IMR-90 (cell line): ENCODE measurements at regions not wholly inside any gene's neighbourhood (a gene's known extent, or its start where the extent isn't known, plus 50 kb on each side); places are given as distances from the start of the nearest gene placed in this dataset.

Source experiments
- ATAC-seq: fragments of 200-7000 bp; cut with Tn5 transposase; 2 replicates; pipeline ENCODE4 v1.9.1; 2020; ENCODE audit warnings: low read depth, mild to moderate bottlenecking, moderate library complexity
- BruUV-seq: library from RNA; stranded (reverse); fragments of 400-500 nt; replicated peaks from 2 replicates; lab custom pipeline; 2021; lab: Mats Ljungman, UMichigan
- CTCF ChIA-PET: fragments of 300-600 bp; formaldehyde crosslinking; extraction: SDS; loops from one replicate; lab custom pipeline; 2021; ENCODE audit warnings: antibody characterized with exemption; lab: Yijun Ruan, JAX
- POLR2A ChIA-PET: fragments of 300-600 bp; sonication (Branson Sonifier 250); formaldehyde crosslinking; loops from one replicate; lab custom pipeline; 2022; ENCODE audit warnings: antibody characterized with exemption; ENCODE audit not compliant: unreplicated experiment; lab: Charles Lee
- DNase-seq: peaks from one replicate; pipeline ENCODE4 v3.0.0; 2013
- H2AFZ ChIP-seq: replicated peaks from 2 replicates; pipeline ENCODE3; 2013; ENCODE audit warnings: low read length, mild to moderate bottlenecking; ENCODE audit not compliant: poor library complexity
- H2AK5ac ChIP-seq: 2 replicates; pipeline ENCODE4 v1.6.1; 2013; ENCODE audit warnings: low read depth, low read length, inconsistent platforms
- H2AK9ac ChIP-seq: replicated peaks from 2 replicates; pipeline ENCODE3; 2013; ENCODE audit warnings: mild to moderate bottlenecking, low read depth, low read length, moderate library complexity; ENCODE audit not compliant: poor library complexity
- H2BK120ac ChIP-seq: 2 replicates; pipeline ENCODE4 v1.6.1; 2013; ENCODE audit warnings: low read depth, low read length, inconsistent platforms
- H2BK15ac ChIP-seq: 3 replicates; pipeline ENCODE4 v1.6.1; 2013; ENCODE audit warnings: low read depth, low read length, inconsistent platforms
- H2BK20ac ChIP-seq: 2 replicates; pipeline ENCODE4 v1.6.1; 2013; ENCODE audit warnings: low read depth, mild to moderate bottlenecking, inconsistent platforms, low read length, moderate library complexity
- H2BK5ac ChIP-seq: 2 replicates; pipeline ENCODE4 v1.6.1; 2013; ENCODE audit warnings: mild to moderate bottlenecking, low read depth, low read length, inconsistent platforms; ENCODE audit not compliant: poor library complexity, severe bottlenecking
- H3K14ac ChIP-seq: replicated peaks from 2 replicates; pipeline ENCODE4 v1.6.1; 2013; ENCODE audit warnings: low read depth, low read length, inconsistent platforms
- H3K18ac ChIP-seq: 2 replicates; pipeline ENCODE4 v1.6.1; 2013; ENCODE audit warnings: low read depth, low read length, control low read depth
- H3K23ac ChIP-seq: 2 replicates; pipeline ENCODE4 v1.6.1; 2013; ENCODE audit warnings: low read depth, low read length, inconsistent platforms
- H3K27ac ChIP-seq: 2 replicates; pipeline ENCODE4 v1.5.1; 2013; ENCODE audit warnings: mild to moderate bottlenecking, control low read depth, low read length; ENCODE audit not compliant: insufficient read depth
- H3K27me3 ChIP-seq: 2 replicates; pipeline ENCODE4 v1.6.1; 2013; ENCODE audit warnings: low read length; ENCODE audit not compliant: control insufficient read depth, insufficient read depth
- H3K36me3 ChIP-seq: 2 replicates; pipeline ENCODE4 v1.6.1; 2013; ENCODE audit warnings: low read length, mixed read lengths; ENCODE audit not compliant: control insufficient read depth, insufficient read depth
- H3K4ac ChIP-seq: 2 replicates; pipeline ENCODE4 v1.6.1; 2013; ENCODE audit warnings: low read depth, low read length, inconsistent platforms
- H3K4me1 ChIP-seq: 2 replicates; pipeline ENCODE4 v1.6.1; 2013; ENCODE audit warnings: low read length, mixed read lengths; ENCODE audit not compliant: control insufficient read depth, insufficient read depth
- H3K4me2 ChIP-seq: 2 replicates; pipeline ENCODE4 v1.6.1; 2013; ENCODE audit warnings: low read depth, mild to moderate bottlenecking, control low read depth, low read length, moderate library complexity
- H3K4me3 ChIP-seq: 2 replicates; pipeline ENCODE4 v1.5.1; 2013; ENCODE audit warnings: low read depth, mild to moderate bottlenecking, control low read depth, low read length, moderate library complexity; ENCODE audit not compliant: insufficient read depth
- H3K56ac ChIP-seq: 2 replicates; pipeline ENCODE4 v1.6.1; 2013; ENCODE audit warnings: low read length, inconsistent platforms; ENCODE audit not compliant: insufficient read depth; ENCODE audit errors: extremely low read depth
- H3K79me1 ChIP-seq, 2 experiments: 2 replicates each; pipeline ENCODE4 v1.6.1; 2013; ENCODE audit warnings: low read length in 2 of 2, inconsistent platforms in 1 of 2, low read depth in 1 of 2
- H3K9ac ChIP-seq: 2 replicates; pipeline ENCODE4 v1.6.1; 2013; ENCODE audit warnings: low read depth, low read length, control low read depth
- H3K9me1 ChIP-seq: 2 replicates; pipeline ENCODE4 v1.6.1; 2013; ENCODE audit warnings: low read length, inconsistent platforms; ENCODE audit not compliant: insufficient read depth
- H3K9me3 ChIP-seq: 2 replicates; pipeline ENCODE4 v1.6.1; 2013; ENCODE audit warnings: low read length; ENCODE audit not compliant: control insufficient read depth, insufficient read depth
- H4K20me1 ChIP-seq: 2 replicates; pipeline ENCODE4 v1.6.1; 2013; ENCODE audit warnings: low read length, inconsistent platforms; ENCODE audit not compliant: insufficient read depth
- H4K5ac ChIP-seq: 2 replicates; pipeline ENCODE4 v1.6.1; 2013; ENCODE audit warnings: mild to moderate bottlenecking, low read depth, low read length, control low read depth
- H4K8ac ChIP-seq, 2 experiments: 2 replicates each; pipeline ENCODE4 v1.6.1; 2013; ENCODE audit warnings: low read depth in 2 of 2, low read length in 2 of 2, control low read depth in 1 of 2, inconsistent platforms in 1 of 2
- H4K91ac ChIP-seq: 2 replicates; pipeline ENCODE4 v1.6.1; 2013; ENCODE audit warnings: low read depth, low read length, inconsistent platforms; ENCODE audit not compliant: insufficient read depth
- CEBPB ChIP-seq: IDR thresholded peaks from 2 replicates; pipeline ENCODE4 v1.6.1; 2012; ENCODE audit warnings: low read depth, low read length, improper control_type of control experiment
- FOS ChIP-seq: fragments of 150-350 bp; IDR thresholded peaks from 2 replicates; pipeline ENCODE4 v1.6.1; 2016; ENCODE audit warnings: low read depth, low read length
- MAFK ChIP-seq: IDR thresholded peaks from 2 replicates; pipeline ENCODE4 v1.6.1; 2012; ENCODE audit warnings: low read depth, low read length, improper control_type of control experiment
- POLR2A ChIP-seq: IDR thresholded peaks from 2 replicates; pipeline ENCODE4 v1.6.1; 2012; ENCODE audit warnings: mild to moderate bottlenecking, low read depth, low read length
- SMC3 ChIP-seq: fragments of 150-350 bp; IDR thresholded peaks from 2 replicates; pipeline ENCODE4 v1.6.1; 2016; ENCODE audit warnings: low read depth, mild to moderate bottlenecking, antibody characterized with exemption, low read length, moderate library complexity
- WGBS, 2 experiments: methylation state at CpG; one replicate each; pipeline versions ENCODE4 v1.1.5 to v1.1.7; 2013; ENCODE audit warnings: missing lambda C conversion rate in 2 of 2; ENCODE audit not compliant: insufficient read length in 1 of 2; ENCODE audit errors: extremely low coverage in 2 of 2; 5-methylcytosine and 5-hydroxymethylcytosine counted together
- dilution Hi-C: fragments of 300-500 bp; cut with HindIII; formaldehyde crosslinking; loops from one replicate; pipeline ENCODE4 v1.14.3; 2018; ENCODE audit warnings: low sequenced_read_pairs; ENCODE audit not compliant: unreplicated experiment
- in situ Hi-C: fragments of 300-500 bp; cut with MboI; formaldehyde crosslinking; loops from 3 replicates; pipeline ENCODE4 v1.14.3; 2019; ENCODE audit warnings: low sequenced_read_pairs, inconsistent platforms, mixed read lengths
- intact Hi-C: fragments of 100-400 bp; cut with micrococcal nuclease; formaldehyde crosslinking; loops from 2 replicates; pipeline ENCODE4 v1.10.0; 2022
- TF ChIP-seq, protein P1 (sequence below): fragments of 150-350 bp; IDR thresholded peaks from 2 replicates; pipeline ENCODE4 v1.6.1; 2017; ENCODE audit warnings: mild to moderate bottlenecking, antibody characterized with exemption, low read length, low read depth

DNA sequence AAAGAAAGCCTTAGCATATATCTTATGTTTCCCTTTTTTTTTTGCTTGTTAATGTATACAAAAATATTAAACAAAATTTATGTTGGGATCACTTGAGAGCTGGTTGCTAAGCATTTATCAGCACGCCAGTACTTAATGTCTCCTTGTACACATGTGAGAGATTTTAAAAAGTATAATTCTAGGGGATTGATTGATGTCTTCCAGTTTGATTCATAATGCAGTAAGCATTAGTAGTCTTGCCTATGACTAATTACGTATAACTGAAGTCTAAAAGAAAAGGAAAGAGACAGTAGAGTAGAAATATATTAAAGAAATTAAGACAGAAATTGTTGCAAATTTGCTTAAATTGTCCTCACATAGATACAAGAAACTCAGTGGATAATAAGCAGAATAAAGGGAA lies 1630.4 kb upstream of the B3GALT2 start:
- no peak overlapping the region for H3K23ac ChIP-seq
- no peak for TF ChIP-seq CEBPB
- no peak for TF ChIP-seq FOS
- no peak for TF ChIP-seq POLR2A
- TF ChIP-seq MAFK = no peak
- TF ChIP-seq, protein P1, sequence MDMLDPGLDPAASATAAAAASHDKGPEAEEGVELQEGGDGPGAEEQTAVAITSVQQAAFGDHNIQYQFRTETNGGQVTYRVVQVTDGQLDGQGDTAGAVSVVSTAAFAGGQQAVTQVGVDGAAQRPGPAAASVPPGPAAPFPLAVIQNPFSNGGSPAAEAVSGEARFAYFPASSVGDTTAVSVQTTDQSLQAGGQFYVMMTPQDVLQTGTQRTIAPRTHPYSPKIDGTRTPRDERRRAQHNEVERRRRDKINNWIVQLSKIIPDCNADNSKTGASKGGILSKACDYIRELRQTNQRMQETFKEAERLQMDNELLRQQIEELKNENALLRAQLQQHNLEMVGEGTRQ = no peak
- TF ChIP-seq SMC3 = no peak
- H3K36me3 ChIP-seq = no peaks in the 10 kb centered on the region
- H4K20me1 ChIP-seq = no peaks in the 10 kb centered on the region
- no peak overlapping the region for H3K18ac ChIP-seq
- DNase-seq (peak; percentile 7), ATAC-seq (no peak)
- H3K56ac ChIP-seq = no peak overlapping the region
- no peak overlapping the region for H3K9ac ChIP-seq
- H2BK120ac ChIP-seq = no peak overlapping the region
- no peak overlapping the region for H2AFZ ChIP-seq
- intact Hi-C loops = no loop called here
- no peak overlapping the region for H3K4me2 ChIP-seq
- no peaks in the 10 kb centered on the region for H3K9me3 ChIP-seq
- no peak overlapping the region for H3K4me3 ChIP-seq
- POLR2A ChIA-PET = no interaction called here
- no CpG with 5 or more reads among the region's 2 CpGs for WGBS, 2 experiments
- no peak overlapping the region for H2AK5ac ChIP-seq
- H3K4me1 ChIP-seq = no peaks in the 10 kb centered on the region
- no TSS peak for BruUV-seq
- H3K27me3 ChIP-seq = no peaks in the 10 kb centered on the region
- H2BK15ac ChIP-seq = no peak overlapping the region
- no peaks in the 10 kb centered on the region for H3K9me1 ChIP-seq
- no peak overlapping the region for H4K8ac ChIP-seq
- no peak overlapping the region for H4K5ac ChIP-seq
- in situ Hi-C loops = no loop called here
- no peaks in the 10 kb centered on the region for H3K79me1 ChIP-seq
- H3K27ac ChIP-seq = no peak overlapping the region
- CTCF ChIA-PET = no interaction called here
- H4K91ac ChIP-seq = no peak overlapping the region
- no peak overlapping the region for H2BK20ac ChIP-seq
- H2AK9ac ChIP-seq = no peak overlapping the region
- H3K4ac ChIP-seq = no peak overlapping the region
- dilution Hi-C loops = no loop called here
- H2BK5ac ChIP-seq = no peak overlapping the region
- H3K14ac ChIP-seq = no peak overlapping the region
